OCI-LY7 (cell line): ENCODE measurements at regions not wholly inside any gene's neighbourhood (a gene's known extent, or its start where the extent isn't known, plus 50 kb on each side); places are given as distances from the start of the nearest gene placed in this dataset.

Experiments
- EZH2phosphoT487 ChIP-seq: fragments of 200-600 bp; sonication (generic); IDR thresholded peaks from 2 replicates; pipeline ENCODE4 v1.6.1; 2018; ENCODE audit warnings: low read depth, borderline replicate concordance, mild to moderate bottlenecking, mixed run types, antibody characterized with exemption, low read length, moderate library complexity, mixed read lengths
- TF ChIP-seq, protein P1 (sequence below): fragments of 200-600 bp; sonication (generic); conservative IDR thresholded peaks from 2 replicates; pipeline ENCODE4 v1.5.1; 2014; ENCODE audit warnings: mild to moderate bottlenecking, antibody characterized with exemption, low read length, moderate library complexity, mixed read lengths

DNA sequence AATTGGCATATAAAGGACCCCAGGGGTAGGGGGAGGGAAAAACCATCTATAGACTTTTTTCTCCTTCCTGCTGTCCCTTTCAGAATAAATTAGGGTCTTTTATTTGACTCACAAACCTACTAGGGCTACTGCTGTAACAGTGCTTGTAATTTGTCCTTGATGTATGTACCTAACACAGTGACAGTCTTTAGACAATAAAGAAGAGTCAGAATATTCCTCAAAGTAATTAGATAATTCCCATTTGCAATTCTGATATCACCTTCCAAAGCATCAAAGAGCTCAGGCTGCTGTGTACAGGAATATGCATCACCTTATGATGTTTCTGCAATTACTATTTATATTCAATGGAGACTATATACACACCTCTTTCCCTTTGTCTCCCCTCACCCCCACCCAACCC, 161.7 kb downstream of the MREG start:
- TF ChIP-seq, protein P1, sequence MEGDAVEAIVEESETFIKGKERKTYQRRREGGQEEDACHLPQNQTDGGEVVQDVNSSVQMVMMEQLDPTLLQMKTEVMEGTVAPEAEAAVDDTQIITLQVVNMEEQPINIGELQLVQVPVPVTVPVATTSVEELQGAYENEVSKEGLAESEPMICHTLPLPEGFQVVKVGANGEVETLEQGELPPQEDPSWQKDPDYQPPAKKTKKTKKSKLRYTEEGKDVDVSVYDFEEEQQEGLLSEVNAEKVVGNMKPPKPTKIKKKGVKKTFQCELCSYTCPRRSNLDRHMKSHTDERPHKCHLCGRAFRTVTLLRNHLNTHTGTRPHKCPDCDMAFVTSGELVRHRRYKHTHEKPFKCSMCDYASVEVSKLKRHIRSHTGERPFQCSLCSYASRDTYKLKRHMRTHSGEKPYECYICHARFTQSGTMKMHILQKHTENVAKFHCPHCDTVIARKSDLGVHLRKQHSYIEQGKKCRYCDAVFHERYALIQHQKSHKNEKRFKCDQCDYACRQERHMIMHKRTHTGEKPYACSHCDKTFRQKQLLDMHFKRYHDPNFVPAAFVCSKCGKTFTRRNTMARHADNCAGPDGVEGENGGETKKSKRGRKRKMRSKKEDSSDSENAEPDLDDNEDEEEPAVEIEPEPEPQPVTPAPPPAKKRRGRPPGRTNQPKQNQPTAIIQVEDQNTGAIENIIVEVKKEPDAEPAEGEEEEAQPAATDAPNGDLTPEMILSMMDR = no peak
- no peak for TF ChIP-seq EZH2phosphoT487
